H1 (cell line): ENCODE measurements at regions not wholly inside any gene's neighbourhood (a gene's known extent, or its start where the extent isn't known, plus 50 kb on each side); places are given as distances from the start of the nearest gene placed in this dataset.

ENCODE experiments used
- SIN3A ChIP-seq, 2 experiments: IDR thresholded peaks in 1 of 2; conservative IDR thresholded peaks in 1 of 2; 2 replicates each; pipeline ENCODE4 v1.6.1; 2011 to 2012; ENCODE audit warnings: low read length in 2 of 2, improper control_type of control experiment in 1 of 2, low read depth in 1 of 2, mild to moderate bottlenecking in 1 of 2
- ZNF274 ChIP-seq: IDR thresholded peaks from 2 replicates; pipeline ENCODE4 v1.7.0; 2012; ENCODE audit warnings: low read length, borderline replicate concordance; ENCODE audit errors: extremely low read depth

GRCh38 chr4:1588306-1588705, 95.8 kb downstream of the FAM53A start (continued):
- TF ChIP-seq SIN3A (conservative IDR thresholded peaks at IDR 0.05 in 1 of 2, IDR thresholded peaks at IDR 0.05 in 1 of 2; ENCODE audit: low read depth in 1 of 2, low read length in 2 of 2) (no peak), ZNF274 (no peak)
- TF ChIP-seq, all 59 proteins: peak for 0
